ENCODE measurements at regions not wholly inside any gene's neighbourhood (a gene's known extent, or its start where the extent isn't known, plus 50 kb on each side); places are given as distances from the start of the nearest gene placed in this dataset.

DNA sequence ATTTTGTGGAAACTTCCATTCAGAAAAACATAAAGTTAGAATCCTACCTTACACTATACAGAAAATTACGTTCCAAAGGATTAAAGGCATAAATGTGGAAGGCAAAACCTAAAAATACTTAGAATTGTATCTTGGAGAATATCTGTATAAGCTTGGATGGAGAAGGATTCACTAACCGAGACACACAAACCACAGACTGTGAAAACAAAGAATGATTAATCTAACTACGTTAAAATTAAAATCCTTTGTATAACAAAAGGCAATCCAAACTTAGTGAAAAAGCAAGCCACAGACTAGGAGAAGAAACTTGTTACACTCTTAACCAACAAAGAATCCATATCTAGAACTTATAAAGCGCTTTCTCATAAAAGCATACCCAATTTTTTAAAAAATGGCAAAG is 678.8 kb downstream of the INHBA start:
- H3K79me2 ChIP-seq (ENCODE audit: insufficient read depth, low read length): no peaks in the 10 kb centered on the region

GRCh38 chr7:41020056-41020455 is 682.8 kb downstream of the INHBA start:
- Histone ChIP-seq H3K9me3 (ENCODE audit: insufficient read depth, low read length) (no peaks in the 10 kb centered on the region), H3K4me3 (ENCODE audit: insufficient read depth, low read length, poor library complexity, severe bottlenecking) (no peak overlapping the region), H3K36me3 (ENCODE audit: low read length) (no peaks in the 10 kb centered on the region), H3K4me2 (ENCODE audit: low read depth, low read length, poor library complexity, severe bottlenecking) (no peak overlapping the region), H3K79me2 (ENCODE audit: insufficient read depth, low read length) (no peaks in the 10 kb centered on the region), H3K27ac (ENCODE audit: low read depth, low read length) (no peak overlapping the region), H3F3A (ENCODE audit: insufficient read depth) (no peaks in the 10 kb centered on the region), H3K9ac (ENCODE audit: low read length) (no peak overlapping the region), H2AFZ (ENCODE audit: low read depth, low read length, severe bottlenecking) (no peak overlapping the region), H4K20me1 (ENCODE audit: low read depth, low read length) (no peaks in the 10 kb centered on the region), H3K9me2 (replicated peaks; ENCODE audit: insufficient read depth, low read length) (no peaks in the 10 kb centered on the region), H3K27me3 (ENCODE audit: low read length) (no peaks in the 10 kb centered on the region)
- TF ChIP-seq EZH2phosphoT487 (conservative IDR thresholded peaks at IDR 0.05; ENCODE audit: low read length): no peak
- TF ChIP-seq, protein P1, sequence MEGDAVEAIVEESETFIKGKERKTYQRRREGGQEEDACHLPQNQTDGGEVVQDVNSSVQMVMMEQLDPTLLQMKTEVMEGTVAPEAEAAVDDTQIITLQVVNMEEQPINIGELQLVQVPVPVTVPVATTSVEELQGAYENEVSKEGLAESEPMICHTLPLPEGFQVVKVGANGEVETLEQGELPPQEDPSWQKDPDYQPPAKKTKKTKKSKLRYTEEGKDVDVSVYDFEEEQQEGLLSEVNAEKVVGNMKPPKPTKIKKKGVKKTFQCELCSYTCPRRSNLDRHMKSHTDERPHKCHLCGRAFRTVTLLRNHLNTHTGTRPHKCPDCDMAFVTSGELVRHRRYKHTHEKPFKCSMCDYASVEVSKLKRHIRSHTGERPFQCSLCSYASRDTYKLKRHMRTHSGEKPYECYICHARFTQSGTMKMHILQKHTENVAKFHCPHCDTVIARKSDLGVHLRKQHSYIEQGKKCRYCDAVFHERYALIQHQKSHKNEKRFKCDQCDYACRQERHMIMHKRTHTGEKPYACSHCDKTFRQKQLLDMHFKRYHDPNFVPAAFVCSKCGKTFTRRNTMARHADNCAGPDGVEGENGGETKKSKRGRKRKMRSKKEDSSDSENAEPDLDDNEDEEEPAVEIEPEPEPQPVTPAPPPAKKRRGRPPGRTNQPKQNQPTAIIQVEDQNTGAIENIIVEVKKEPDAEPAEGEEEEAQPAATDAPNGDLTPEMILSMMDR (IDR thresholded peaks at IDR 0.05; ENCODE audit: insufficient read depth, low read length, poor library complexity, severe bottlenecking): no peak

More for the DNA sequence above, 678.8 kb downstream of the INHBA start:
- no peaks in the 10 kb centered on the region for H3K9me3 ChIP-seq (ENCODE audit: insufficient read depth, low read length)
- no peaks in the 10 kb centered on the region for H4K20me1 ChIP-seq (ENCODE audit: low read depth, low read length)
- no peaks in the 10 kb centered on the region for H3K27me3 ChIP-seq (ENCODE audit: low read length)
- no peaks in the 10 kb centered on the region for H3K36me3 ChIP-seq (ENCODE audit: low read length)
- no peak overlapping the region for H2AFZ ChIP-seq (ENCODE audit: low read depth, low read length, severe bottlenecking)
- H3K9ac ChIP-seq (ENCODE audit: low read length): no peak overlapping the region
- no peak overlapping the region for H3K4me3 ChIP-seq (ENCODE audit: insufficient read depth, low read length, poor library complexity, severe bottlenecking)
- H3F3A ChIP-seq (ENCODE audit: insufficient read depth): no peaks in the 10 kb centered on the region
- no peak overlapping the region for H3K4me2 ChIP-seq (ENCODE audit: low read depth, low read length, poor library complexity, severe bottlenecking)
- no peak overlapping the region for H3K27ac ChIP-seq (ENCODE audit: low read depth, low read length)
- H3K9me2 ChIP-seq (replicated peaks; ENCODE audit: insufficient read depth, low read length): no peaks in the 10 kb centered on the region
- TF ChIP-seq EZH2phosphoT487 (conservative IDR thresholded peaks at IDR 0.05; ENCODE audit: low read length): no peak
- TF ChIP-seq, protein P1 (IDR thresholded peaks at IDR 0.05; ENCODE audit: insufficient read depth, low read length, poor library complexity, severe bottlenecking): no peak

GRCh38 chr7:41013117-41013516 is 689.8 kb downstream of the INHBA start:
- H3K9ac ChIP-seq (ENCODE audit: low read length): no peak overlapping the region
- H3K27me3 ChIP-seq (ENCODE audit: low read length): no peaks in the 10 kb centered on the region
- H3K36me3 ChIP-seq (ENCODE audit: low read length): no peaks in the 10 kb centered on the region
- TF ChIP-seq EZH2phosphoT487 (conservative IDR thresholded peaks at IDR 0.05; ENCODE audit: low read length): no peak
- TF ChIP-seq, protein P1 (IDR thresholded peaks at IDR 0.05; ENCODE audit: insufficient read depth, low read length, poor library complexity, severe bottlenecking): no peak
- no peaks in the 10 kb centered on the region for H3K79me2 ChIP-seq (ENCODE audit: insufficient read depth, low read length)
- no peaks in the 10 kb centered on the region for H3K9me3 ChIP-seq (ENCODE audit: insufficient read depth, low read length)
- H3K4me2 ChIP-seq (ENCODE audit: low read depth, low read length, poor library complexity, severe bottlenecking): no peak overlapping the region
- H3F3A ChIP-seq (ENCODE audit: insufficient read depth): no peaks in the 10 kb centered on the region
- H3K4me3 ChIP-seq (ENCODE audit: insufficient read depth, low read length, poor library complexity, severe bottlenecking): no peak overlapping the region
- H4K20me1 ChIP-seq (ENCODE audit: low read depth, low read length): no peaks in the 10 kb centered on the region
- no peak overlapping the region for H2AFZ ChIP-seq (ENCODE audit: low read depth, low read length, severe bottlenecking)
- no peaks in the 10 kb centered on the region for H3K9me2 ChIP-seq (replicated peaks; ENCODE audit: insufficient read depth, low read length)
- no peak overlapping the region for H3K27ac ChIP-seq (ENCODE audit: low read depth, low read length)

All from SU-DHL-6 (cell line).